B cell (primary cell): ENCODE measurements at regions not wholly inside any gene's neighbourhood (a gene's known extent, or its start where the extent isn't known, plus 50 kb on each side); places are given as distances from the start of the nearest gene placed in this dataset.

Experiments
- ATAC-seq: fragments of 200-7000 bp; cut with Tn5 transposase; one replicate; pipeline ENCODE4 v1.10.0; 2021; ENCODE audit warnings: low read depth, mild to moderate bottlenecking, moderate number of reproducible peaks, moderate library complexity
- CTCF ChIA-PET: fragments of 350-600 bp; sonication (Branson Sonifier 250); formaldehyde crosslinking; loops from one replicate; lab custom pipeline; 2021; ENCODE audit warnings: antibody characterized with exemption, inconsistent platforms; lab: Charles Lee
- POLR2A ChIA-PET: fragments of 350-600 bp; sonication (Branson Sonifier 250); formaldehyde crosslinking; loops from one replicate; lab custom pipeline; 2021; ENCODE audit warnings: antibody characterized with exemption; lab: Charles Lee
- DNase-seq: peaks from one replicate; pipeline ENCODE4 v3.0.0; 2013
- H2AFZ ChIP-seq: 2 replicates; pipeline ENCODE4 v1.6.1; 2012; ENCODE audit warnings: mild to moderate bottlenecking, low read depth, low read length; ENCODE audit not compliant: insufficient read depth, poor library complexity, severe bottlenecking
- H3K27ac ChIP-seq, 2 donors: 1 replicate in 1 of 2; 2 replicates in 1 of 2; pipeline ENCODE4 v1.5.1; 2012 to 2013; ENCODE audit warnings: low read length in 2 of 2, mild to moderate bottlenecking in 2 of 2, moderate library complexity in 1 of 2
- H3K27me3 ChIP-seq, 4 experiments: fragments of 200-600 bp in 1 of 4; sonication (generic) in 1 of 4; replicated peaks in 1 of 4; 1 replicate in 2 of 4; 2 replicates in 2 of 4; pipeline versions ENCODE4 v1.6.1 to v1.7.0; 2013 to 2016; ENCODE audit warnings: low read length in 3 of 4, mild to moderate bottlenecking in 2 of 4, mixed read lengths in 1 of 4, moderate library complexity in 1 of 4; ENCODE audit not compliant: insufficient read depth in 4 of 4, control insufficient read depth in 3 of 4; ENCODE audit errors: control extremely low read depth in 1 of 4
- H3K36me3 ChIP-seq, 2 experiments: replicated peaks in 1 of 2; 1 replicate in 1 of 2; 2 replicates in 1 of 2; pipeline versions ENCODE4 v1.6.1 to v1.7.1; 2013; ENCODE audit warnings: low read length in 1 of 2; ENCODE audit not compliant: insufficient read depth in 2 of 2, control insufficient read depth in 1 of 2; ENCODE audit errors: control extremely low read depth in 1 of 2, extremely low read depth in 1 of 2
- H3K4me1 ChIP-seq, 2 donors: fragments of 200-600 bp in 1 of 2; sonication (generic) in 1 of 2; 1 replicate in 1 of 2; 2 replicates in 1 of 2; pipeline versions ENCODE4 v1.5.1 to v1.6.1; 2013 to 2017; ENCODE audit warnings: low read length in 2 of 2; ENCODE audit not compliant: control insufficient read depth in 2 of 2, insufficient read depth in 2 of 2
- H3K4me2 ChIP-seq: replicated peaks from 2 replicates; pipeline ENCODE3; 2012; ENCODE audit warnings: mild to moderate bottlenecking, low read depth, low read length; ENCODE audit not compliant: poor library complexity, severe bottlenecking
- H3K4me3 ChIP-seq, 5 experiments: fragments of 200-600 bp in 1 of 5; sonication (generic) in 1 of 5; 1 replicate in 3 of 5; 2 replicates in 2 of 5; pipeline versions ENCODE4 v1.5.1 to v1.7.0; 2011 to 2016; ENCODE audit warnings: low read length in 4 of 5, mild to moderate bottlenecking in 4 of 5, low read depth in 2 of 5, control low read depth in 1 of 5, moderate library complexity in 1 of 5; ENCODE audit not compliant: insufficient read depth in 1 of 5; ENCODE audit errors: control extremely low read depth in 1 of 5, extremely low read depth in 1 of 5
- H3K79me2 ChIP-seq: fragments of 200-600 bp; sonication (generic); one replicate; pipeline ENCODE4 v1.6.0; 2016; ENCODE audit warnings: low read length; ENCODE audit not compliant: control insufficient read depth, insufficient read depth
- H3K9ac ChIP-seq: fragments of 200-600 bp; sonication (generic); 2 replicates; pipeline ENCODE4 v1.6.1; 2017; ENCODE audit warnings: mild to moderate bottlenecking, low read length, moderate library complexity
- H3K9me3 ChIP-seq, 3 donors: one replicate each; pipeline versions ENCODE4 v1.6.1 to v1.7.1; 2013; ENCODE audit warnings: low read length in 2 of 3; ENCODE audit not compliant: control insufficient read depth in 2 of 3, insufficient read depth in 1 of 3; ENCODE audit errors: control extremely low read depth in 1 of 3
- H4K20me1 ChIP-seq: 2 replicates; pipeline ENCODE4 v1.6.0; 2012; ENCODE audit warnings: mild to moderate bottlenecking, low read length; ENCODE audit not compliant: insufficient read depth, control insufficient read depth, poor library complexity, severe bottlenecking
- H3K27ac Mint-ChIP-seq: one replicate; pipeline ENCODE4 v1.8.0; 2021; ENCODE audit warnings: mixed read lengths
- H3K27me3 Mint-ChIP-seq: one replicate; pipeline ENCODE4 v1.8.0; 2021; ENCODE audit warnings: mixed read lengths
- H3K4me1 Mint-ChIP-seq: one replicate; pipeline ENCODE4 v1.8.0; 2021; ENCODE audit warnings: mixed read lengths
- H3K4me3 Mint-ChIP-seq: one replicate; pipeline ENCODE4 v1.8.0; 2021; ENCODE audit warnings: mixed read lengths
- H3K9me3 Mint-ChIP-seq: one replicate; pipeline ENCODE4 v1.8.0; 2022; ENCODE audit warnings: mixed read lengths; ENCODE audit not compliant: insufficient read depth
- EZH2 ChIP-seq: IDR thresholded peaks from 2 replicates; pipeline ENCODE4 v1.6.1; 2012; ENCODE audit warnings: borderline replicate concordance, low read depth, mild to moderate bottlenecking, moderate library complexity, low read length; ENCODE audit not compliant: insufficient read depth, poor library complexity, severe bottlenecking
- WGBS: methylation state at CpG from one replicate; pipeline ENCODE4 v1.1.5; 2013; ENCODE audit warnings: missing lambda C conversion rate; ENCODE audit not compliant: insufficient coverage; 5-methylcytosine and 5-hydroxymethylcytosine counted together
- intact Hi-C: fragments of 100-400 bp; cut with micrococcal nuclease; formaldehyde crosslinking; loops from one replicate; pipeline ENCODE4 v1.10.0; 2022
- TF ChIP-seq, protein P1 (sequence below): fragments of 200-600 bp; IDR thresholded peaks from one replicate; pipeline ENCODE4 v1.8.0; 2022; ENCODE audit warnings: antibody characterized with exemption, mild to moderate bottlenecking

DNA sequence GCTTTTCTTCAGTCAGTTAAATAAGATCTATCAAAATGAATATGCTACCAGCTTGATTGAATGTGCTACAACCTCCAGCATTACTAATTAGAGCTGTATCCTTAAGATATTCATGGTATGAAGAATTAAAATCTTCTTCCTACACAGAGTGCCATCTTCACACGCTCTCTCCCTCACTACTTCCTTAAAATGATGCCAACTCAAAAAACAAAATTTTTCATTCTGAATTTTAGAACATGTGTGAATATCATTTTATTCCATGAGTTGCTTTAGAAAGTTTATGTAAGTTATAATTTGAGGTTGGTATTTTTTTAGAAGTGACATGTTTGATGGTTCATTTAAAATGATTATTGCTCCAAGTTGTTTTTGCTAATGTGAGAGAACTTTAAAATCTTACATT lies 407.5 kb upstream of the CELF2 start:
- H3K4me3 ChIP-seq, result no peak overlapping the region
- H3K27me3 ChIP-seq, result peaks cover 0 to 2% (median 0%) of the 10 kb centered on the region in 4 experiments
- no peaks in the 10 kb centered on the region for H3K4me1 ChIP-seq
- no peaks in the 10 kb centered on the region for H3K9me3 ChIP-seq
- H3K36me3 ChIP-seq, result no peaks in the 10 kb centered on the region
- H2AFZ ChIP-seq, result no peak overlapping the region
- CTCF ChIA-PET, result no interaction called here
- no peak overlapping the region for H3K27ac ChIP-seq
- no peak overlapping the region for H3K27ac Mint-ChIP-seq
- peaks cover 1% of the 10 kb centered on the region for H3K9me3 Mint-ChIP-seq
- POLR2A ChIA-PET, result no interaction called here
- no peaks in the 10 kb centered on the region for H4K20me1 ChIP-seq
- intact Hi-C loops, result no loop called here
- no peak overlapping the region for H3K4me2 ChIP-seq
- DNase-seq (no peak), ATAC-seq (no peak)
- H3K27me3 Mint-ChIP-seq, result no peaks in the 10 kb centered on the region
- no peaks in the 10 kb centered on the region for H3K4me1 Mint-ChIP-seq
- no CpG with 5 or more reads among the region's 1 CpG for WGBS
- no peaks in the 10 kb centered on the region for H3K79me2 ChIP-seq
- H3K4me3 Mint-ChIP-seq, result no peak overlapping the region
- no peak overlapping the region for H3K9ac ChIP-seq
- TF ChIP-seq, protein P1, sequence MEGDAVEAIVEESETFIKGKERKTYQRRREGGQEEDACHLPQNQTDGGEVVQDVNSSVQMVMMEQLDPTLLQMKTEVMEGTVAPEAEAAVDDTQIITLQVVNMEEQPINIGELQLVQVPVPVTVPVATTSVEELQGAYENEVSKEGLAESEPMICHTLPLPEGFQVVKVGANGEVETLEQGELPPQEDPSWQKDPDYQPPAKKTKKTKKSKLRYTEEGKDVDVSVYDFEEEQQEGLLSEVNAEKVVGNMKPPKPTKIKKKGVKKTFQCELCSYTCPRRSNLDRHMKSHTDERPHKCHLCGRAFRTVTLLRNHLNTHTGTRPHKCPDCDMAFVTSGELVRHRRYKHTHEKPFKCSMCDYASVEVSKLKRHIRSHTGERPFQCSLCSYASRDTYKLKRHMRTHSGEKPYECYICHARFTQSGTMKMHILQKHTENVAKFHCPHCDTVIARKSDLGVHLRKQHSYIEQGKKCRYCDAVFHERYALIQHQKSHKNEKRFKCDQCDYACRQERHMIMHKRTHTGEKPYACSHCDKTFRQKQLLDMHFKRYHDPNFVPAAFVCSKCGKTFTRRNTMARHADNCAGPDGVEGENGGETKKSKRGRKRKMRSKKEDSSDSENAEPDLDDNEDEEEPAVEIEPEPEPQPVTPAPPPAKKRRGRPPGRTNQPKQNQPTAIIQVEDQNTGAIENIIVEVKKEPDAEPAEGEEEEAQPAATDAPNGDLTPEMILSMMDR, result no peak
- TF ChIP-seq EZH2, result no peak

DNA sequence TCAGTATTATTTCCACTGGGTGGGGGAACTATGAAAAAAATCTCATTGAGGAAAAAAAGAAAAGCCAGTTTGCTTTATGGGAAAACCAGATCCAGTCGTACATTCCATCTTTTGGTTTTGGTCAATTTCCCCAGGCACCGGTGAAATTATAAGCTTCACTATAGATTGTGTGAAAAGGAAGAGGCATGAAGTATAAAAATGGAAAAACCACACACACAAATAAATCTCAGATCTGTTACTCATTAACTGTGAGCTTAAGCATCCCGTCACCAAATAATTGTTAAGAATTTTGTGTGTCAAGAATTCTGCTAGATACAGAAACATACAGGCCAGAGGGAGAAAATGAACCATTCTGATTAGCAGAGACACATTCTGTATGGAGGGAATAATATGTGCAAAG lies 405.5 kb upstream of the CELF2 start:
- no peaks in the 10 kb centered on the region for H3K4me1 Mint-ChIP-seq
- H3K4me3 Mint-ChIP-seq, result no peak overlapping the region
- DNase-seq (no peak), ATAC-seq (no peak)
- Histone ChIP-seq H3K4me3 (no peak overlapping the region), H4K20me1 (no peaks in the 10 kb centered on the region), H3K36me3 (no peaks in the 10 kb centered on the region), H3K9ac (no peak overlapping the region), H3K4me2 (no peak overlapping the region), H3K9me3 (no peaks in the 10 kb centered on the region), H3K27ac (no peak overlapping the region), H3K79me2 (no peaks in the 10 kb centered on the region), H3K4me1 (no peaks in the 10 kb centered on the region), H2AFZ (no peak overlapping the region), H3K27me3 (no peaks in the 10 kb centered on the region)
- no peaks in the 10 kb centered on the region for H3K9me3 Mint-ChIP-seq
- no peak overlapping the region for H3K27ac Mint-ChIP-seq
- peaks cover 3% of the 10 kb centered on the region for H3K27me3 Mint-ChIP-seq
- ChIA-PET CTCF (no interaction called here), POLR2A (no interaction called here)
- TF ChIP-seq EZH2, result no peak
- TF ChIP-seq, protein P1, result no peak
- no CpG with 5 or more reads among the region's 3 CpGs for WGBS
- intact Hi-C loops, result no loop called here
